GM20000 (cell line): ENCODE measurements at regions not wholly inside any gene's neighbourhood (a gene's known extent, or its start where the extent isn't known, plus 50 kb on each side); places are given as distances from the start of the nearest gene placed in this dataset.

Source experiments
- DNase-seq: peaks from one replicate; pipeline ENCODE4 v3.0.0; 2012; ENCODE audit warnings: low spot score
- CTCF ChIP-seq: IDR thresholded peaks from 2 replicates; pipeline ENCODE4 v1.5.1; 2012; ENCODE audit warnings: mild to moderate bottlenecking, control low read depth; ENCODE audit errors: extremely low read depth, missing control alignments

DNA sequence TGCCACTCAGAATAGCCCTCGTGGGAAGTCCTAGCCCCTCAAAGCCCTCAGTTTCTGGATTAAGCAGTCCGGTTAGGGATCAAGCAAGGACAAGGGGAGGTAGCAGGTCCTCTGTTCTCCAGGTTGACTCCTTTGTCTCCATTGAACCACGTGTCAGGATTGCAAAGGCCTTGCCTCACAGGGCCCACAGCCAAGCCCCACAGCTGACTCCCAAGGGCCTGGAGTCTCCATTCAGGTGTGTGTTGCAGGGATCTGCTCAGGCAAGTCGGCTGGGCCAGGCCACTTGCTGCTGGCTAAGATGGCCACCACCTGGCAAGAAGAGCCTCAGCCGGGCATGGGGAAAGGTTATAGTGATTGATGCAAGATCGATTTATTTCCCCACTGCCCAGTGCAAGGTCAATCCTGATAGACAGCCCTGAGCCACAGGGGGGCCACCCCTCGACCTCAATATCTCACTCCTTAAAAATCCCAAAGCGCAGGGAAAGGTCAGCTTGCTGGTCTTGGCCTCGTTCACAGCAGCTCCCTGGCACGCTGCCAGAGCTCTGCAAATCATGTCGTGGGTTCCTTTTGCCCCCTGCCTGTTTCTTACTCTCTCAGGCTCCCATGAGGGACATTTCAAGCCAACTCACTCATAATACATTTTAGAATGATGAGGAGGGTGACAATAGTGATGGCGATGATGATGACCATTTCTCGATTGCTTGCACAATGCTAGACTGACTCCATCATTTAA, 75.9 kb downstream of the EDN3 start:
- no peak for TF ChIP-seq CTCF
- no peak for DNase-seq

DNA sequence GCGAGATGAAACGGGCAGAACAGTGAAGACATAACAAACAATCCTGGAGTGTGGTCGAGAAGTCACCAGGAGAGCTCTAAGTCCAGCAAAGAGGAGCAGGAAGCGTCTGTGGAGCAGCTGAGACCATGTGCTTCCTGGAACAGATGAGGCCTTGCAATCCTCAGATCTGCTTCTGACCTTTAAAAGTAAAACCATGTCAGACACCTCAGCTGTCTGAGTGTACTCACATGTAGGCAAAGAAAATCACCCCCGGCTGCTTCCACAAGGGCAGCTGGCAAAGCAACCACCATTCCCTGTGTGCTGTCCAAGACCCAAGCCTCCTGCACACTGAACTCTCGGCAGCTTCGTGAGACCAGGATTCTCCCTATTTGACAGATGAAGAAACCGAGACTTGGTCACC, 76.6 kb downstream of the EDN3 start:
- TF ChIP-seq CTCF, result no peak
- no peak for DNase-seq

GRCh38 chr20:59377842-59378241, 77.4 kb downstream of the EDN3 start:
- no peak for DNase-seq
- TF ChIP-seq CTCF, result no peak

- TF ChIP-seq CTCF, result no peak
- DNase-seq, result no peak
Observed at GRCh38 chr20:59378396-59378795, 78.0 kb downstream of the EDN3 start.

- TF ChIP-seq CTCF, result no peak
- DNase-seq, result no peak
Observed at GRCh38 chr20:59378966-59379365, 78.6 kb downstream of the EDN3 start.

DNA sequence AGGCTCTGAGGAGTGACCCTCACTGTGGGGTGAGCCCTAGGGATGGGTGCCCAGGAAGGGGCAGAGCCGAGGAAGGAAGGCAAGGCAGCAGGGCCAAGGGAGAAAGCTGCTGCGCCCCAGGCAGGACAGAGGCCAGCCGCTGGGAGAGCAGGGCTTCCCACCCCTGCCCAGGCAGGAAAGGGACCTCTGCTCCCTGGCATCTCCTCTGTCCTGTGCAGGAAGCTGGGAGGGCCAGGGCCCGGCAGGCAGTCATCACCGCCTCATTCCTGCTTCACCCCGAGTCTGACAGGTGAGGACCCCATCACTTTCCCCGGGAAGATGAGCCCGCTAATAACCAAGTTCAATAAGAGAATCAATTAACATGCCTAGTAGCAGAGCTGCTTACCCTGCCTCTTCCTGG, 81.3 kb downstream of the EDN3 start:
- DNase-seq, result no peak

More for the DNA sequence above, 81.3 kb downstream of the EDN3 start:
- no peak for TF ChIP-seq CTCF
